ENCODE measurements at regions not wholly inside any gene's neighbourhood (a gene's known extent, or its start where the extent isn't known, plus 50 kb on each side); places are given as distances from the start of the nearest gene placed in this dataset.

DNA sequence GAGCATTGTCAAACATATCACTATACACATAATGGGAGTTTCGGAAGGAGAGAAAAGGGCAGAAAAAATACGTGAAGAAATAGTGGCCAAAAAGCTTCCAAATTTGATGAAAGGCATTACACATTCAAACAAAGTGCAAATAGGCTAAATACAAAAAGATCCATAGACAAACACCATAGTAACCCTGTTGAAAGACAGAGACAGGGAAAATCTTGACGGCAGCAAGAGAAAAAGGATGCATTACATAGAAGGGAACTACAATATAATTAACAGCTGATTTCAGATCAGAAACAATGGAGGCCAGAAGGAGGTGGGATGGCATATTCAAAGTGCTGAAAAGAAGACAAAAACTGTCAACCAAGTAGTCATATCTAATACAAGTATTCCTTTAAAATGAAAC, 170.8 kb downstream of the MRPL14 start:
- H3K36me3 ChIP-seq: no peaks in the 10 kb centered on the region
- H3K4me1 ChIP-seq (ENCODE audit: control insufficient read depth in 1 of 2, insufficient read depth in 1 of 2, low read depth in 1 of 2, low read length in 1 of 2): no peaks in the 10 kb centered on the region
- no peaks in the 10 kb centered on the region for H3K9me3 ChIP-seq
- H3K27me3 ChIP-seq: peaks cover 37% of the 10 kb centered on the region
- no peak for TF ChIP-seq CTCF (IDR thresholded peaks at IDR 0.05)
- no peak overlapping the region for H3K4me3 ChIP-seq (ENCODE audit: low read depth in 1 of 2, low read length in 1 of 2)
- no peak overlapping the region for H3K27ac ChIP-seq

DNA sequence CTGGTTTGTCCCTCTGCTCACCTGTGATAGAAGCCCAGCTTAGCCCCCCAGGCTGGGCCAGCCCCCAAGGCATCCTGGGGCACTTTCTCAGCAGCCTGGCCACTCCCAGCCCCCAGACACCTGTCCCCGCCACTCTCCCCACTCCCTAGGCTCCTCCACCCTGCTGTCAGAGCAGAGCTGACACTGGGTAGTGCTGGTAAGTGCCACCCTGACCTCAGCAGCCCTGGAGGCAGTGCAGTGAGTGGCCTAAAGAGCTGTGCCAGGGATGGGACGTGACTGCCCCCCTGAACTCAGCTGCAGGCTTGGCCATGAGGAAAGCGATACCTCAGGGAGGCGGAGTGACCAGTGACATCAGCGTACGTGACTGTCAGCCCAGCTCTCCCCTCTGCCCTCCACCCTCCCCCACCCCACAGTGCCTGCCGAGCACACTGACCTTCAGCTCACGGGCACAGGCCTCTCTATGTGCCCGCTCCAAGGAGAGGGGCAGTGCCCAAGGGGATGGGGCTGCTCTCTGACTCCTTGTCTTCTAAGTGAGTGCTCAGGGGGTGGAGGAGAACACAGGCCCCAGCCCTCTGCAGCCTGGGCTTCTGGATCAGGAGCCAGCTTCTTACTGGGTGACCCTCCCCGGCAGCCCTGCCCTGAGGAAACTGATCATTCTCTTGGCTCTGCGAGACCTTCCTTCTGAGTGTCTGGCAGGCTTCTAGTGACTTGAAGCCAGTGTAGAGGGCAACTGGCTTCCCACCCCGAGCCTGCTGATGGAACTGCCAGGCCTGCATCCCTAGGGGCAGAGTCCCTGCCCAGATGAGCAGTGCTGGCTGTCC, 172.7 kb downstream of the MRPL14 start:
- no peak overlapping the region for H3K4me3 ChIP-seq (ENCODE audit: low read depth in 1 of 2, low read length in 1 of 2)
- H3K27ac ChIP-seq: no peak overlapping the region
- H3K4me1 ChIP-seq (ENCODE audit: control insufficient read depth in 1 of 2, insufficient read depth in 1 of 2, low read depth in 1 of 2, low read length in 1 of 2): no peaks in the 10 kb centered on the region
- H3K36me3 ChIP-seq: no peaks in the 10 kb centered on the region
- TF ChIP-seq CTCF (IDR thresholded peaks at IDR 0.05): no peak
- H3K9me3 ChIP-seq: no peaks in the 10 kb centered on the region
- H3K27me3 ChIP-seq: peaks cover 20% of the 10 kb centered on the region

DNA sequence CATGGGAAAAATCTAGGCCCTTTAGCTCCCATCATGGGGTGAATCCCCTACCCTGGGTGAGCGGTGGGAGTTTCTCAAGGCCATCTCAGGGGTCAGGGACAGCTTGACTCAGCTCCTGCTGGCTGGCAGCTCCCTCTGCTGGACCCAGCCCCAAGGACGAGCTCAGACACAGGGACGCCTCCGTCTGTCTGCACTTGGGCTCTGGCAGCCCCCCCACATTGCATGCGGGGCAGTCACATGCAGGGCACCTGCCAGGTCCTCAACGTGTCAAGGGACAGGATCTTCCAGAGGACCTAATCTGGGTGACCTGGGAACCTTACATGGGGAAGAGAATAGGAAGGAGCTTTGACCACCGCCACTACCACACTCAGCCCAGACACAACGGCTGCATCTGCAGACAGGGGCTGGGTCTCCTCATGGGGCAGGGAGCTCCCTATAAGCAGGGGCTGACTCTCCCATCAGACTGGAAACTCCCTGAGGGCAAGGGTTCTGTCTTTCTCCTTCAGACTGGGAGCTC, 173.4 kb downstream of the MRPL14 start:
- Histone ChIP-seq H3K27me3 (peaks cover 19% of the 10 kb centered on the region), H3K9me3 (no peaks in the 10 kb centered on the region), H3K27ac (no peak overlapping the region), H3K4me1 (ENCODE audit: control insufficient read depth in 1 of 2, insufficient read depth in 1 of 2, low read depth in 1 of 2, low read length in 1 of 2) (no peaks in the 10 kb centered on the region), H3K36me3 (no peaks in the 10 kb centered on the region), H3K4me3 (ENCODE audit: low read depth in 1 of 2, low read length in 1 of 2) (no peak overlapping the region)
- TF ChIP-seq CTCF (IDR thresholded peaks at IDR 0.05): no peak

GRCh38 chr6:43953256-43953655, 174.0 kb downstream of the MRPL14 start:
- Histone ChIP-seq H3K36me3 (no peaks in the 10 kb centered on the region), H3K4me1 (ENCODE audit: control insufficient read depth in 1 of 2, insufficient read depth in 1 of 2, low read depth in 1 of 2, low read length in 1 of 2) (no peaks in the 10 kb centered on the region), H3K9me3 (no peaks in the 10 kb centered on the region), H3K27ac (no peak overlapping the region), H3K27me3 (peaks cover 18% of the 10 kb centered on the region), H3K4me3 (ENCODE audit: low read depth in 1 of 2, low read length in 1 of 2) (no peak overlapping the region)
- TF ChIP-seq CTCF (IDR thresholded peaks at IDR 0.05): no peak

GRCh38 chr6:43952746-43953145, 174.5 kb downstream of the MRPL14 start:
- H3K36me3 ChIP-seq: no peaks in the 10 kb centered on the region
- H3K9me3 ChIP-seq: no peaks in the 10 kb centered on the region
- TF ChIP-seq CTCF (IDR thresholded peaks at IDR 0.05): no peak
- H3K27me3 ChIP-seq: peaks cover 13% of the 10 kb centered on the region
- no peak overlapping the region for H3K4me3 ChIP-seq (ENCODE audit: low read depth in 1 of 2, low read length in 1 of 2)
- H3K4me1 ChIP-seq (ENCODE audit: control insufficient read depth in 1 of 2, insufficient read depth in 1 of 2, low read depth in 1 of 2, low read length in 1 of 2): no peaks in the 10 kb centered on the region
- H3K27ac ChIP-seq: no peak overlapping the region

Measured in neutrophil (primary cell).